ENCODE measurements at regions not wholly inside any gene's neighbourhood (a gene's known extent, or its start where the extent isn't known, plus 50 kb on each side); places are given as distances from the start of the nearest gene placed in this dataset.
A peak's percentile ranks its signal among the peaks of the same experiment; 100 is the strongest.

DNA sequence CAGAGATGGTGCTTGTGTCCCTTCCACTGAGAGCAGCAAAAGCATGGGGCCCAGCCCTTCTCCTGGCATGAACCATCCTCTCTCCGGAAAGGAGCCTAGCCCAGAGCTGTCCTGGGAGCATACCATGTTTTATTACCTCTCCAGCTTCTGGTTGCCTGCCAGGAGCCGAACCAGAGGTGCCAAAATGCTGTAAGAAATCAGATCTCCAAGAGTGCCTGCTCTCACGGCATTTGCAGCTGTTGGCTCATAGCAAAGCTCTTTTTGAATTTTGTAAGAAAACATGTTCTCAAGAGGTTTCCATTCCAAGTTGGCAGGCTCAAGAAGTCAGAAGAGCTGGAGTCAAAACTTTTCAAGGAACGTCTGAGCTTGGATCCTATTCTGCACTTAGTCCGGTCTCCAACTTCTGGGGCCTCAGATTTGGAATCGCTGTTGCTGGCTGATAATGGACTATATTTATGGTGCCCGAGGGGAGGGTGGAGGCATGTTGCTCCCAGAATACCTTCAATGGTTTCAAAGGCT lies 211.7 kb upstream of the MKI67 start:
- TF ChIP-seq, protein P1, sequence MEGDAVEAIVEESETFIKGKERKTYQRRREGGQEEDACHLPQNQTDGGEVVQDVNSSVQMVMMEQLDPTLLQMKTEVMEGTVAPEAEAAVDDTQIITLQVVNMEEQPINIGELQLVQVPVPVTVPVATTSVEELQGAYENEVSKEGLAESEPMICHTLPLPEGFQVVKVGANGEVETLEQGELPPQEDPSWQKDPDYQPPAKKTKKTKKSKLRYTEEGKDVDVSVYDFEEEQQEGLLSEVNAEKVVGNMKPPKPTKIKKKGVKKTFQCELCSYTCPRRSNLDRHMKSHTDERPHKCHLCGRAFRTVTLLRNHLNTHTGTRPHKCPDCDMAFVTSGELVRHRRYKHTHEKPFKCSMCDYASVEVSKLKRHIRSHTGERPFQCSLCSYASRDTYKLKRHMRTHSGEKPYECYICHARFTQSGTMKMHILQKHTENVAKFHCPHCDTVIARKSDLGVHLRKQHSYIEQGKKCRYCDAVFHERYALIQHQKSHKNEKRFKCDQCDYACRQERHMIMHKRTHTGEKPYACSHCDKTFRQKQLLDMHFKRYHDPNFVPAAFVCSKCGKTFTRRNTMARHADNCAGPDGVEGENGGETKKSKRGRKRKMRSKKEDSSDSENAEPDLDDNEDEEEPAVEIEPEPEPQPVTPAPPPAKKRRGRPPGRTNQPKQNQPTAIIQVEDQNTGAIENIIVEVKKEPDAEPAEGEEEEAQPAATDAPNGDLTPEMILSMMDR (IDR thresholded peaks at IDR 0.05): no peak
- TF ChIP-seq POLR2A (IDR thresholded peaks at IDR 0.05): no peak
- TF ChIP-seq POLR2AphosphoS5 (IDR thresholded peaks at IDR 0.05): peak in 3 of 4 donors; percentile 26 to 63 (median 60)
- no peak for TF ChIP-seq EP300 (IDR thresholded peaks at IDR 0.05)

Data from sigmoid colon (tissue), 4 donors.